ENCODE measurements at regions not wholly inside any gene's neighbourhood (a gene's known extent, or its start where the extent isn't known, plus 50 kb on each side); places are given as distances from the start of the nearest gene placed in this dataset.
"Not testable (repeated sequence)": the region's sequence is repeated elsewhere in the genome, so short reads cannot be mapped to it uniquely, and the experiment has no call there.

GRCh38 chr16:64282181-64282580 is 839.7 kb downstream of the CDH11 start:
- no peak for DNase-seq

- DNase-seq = no peak
Measured at GRCh38 chr16:64280317-64280716, 841.5 kb downstream of the CDH11 start.

DNA sequence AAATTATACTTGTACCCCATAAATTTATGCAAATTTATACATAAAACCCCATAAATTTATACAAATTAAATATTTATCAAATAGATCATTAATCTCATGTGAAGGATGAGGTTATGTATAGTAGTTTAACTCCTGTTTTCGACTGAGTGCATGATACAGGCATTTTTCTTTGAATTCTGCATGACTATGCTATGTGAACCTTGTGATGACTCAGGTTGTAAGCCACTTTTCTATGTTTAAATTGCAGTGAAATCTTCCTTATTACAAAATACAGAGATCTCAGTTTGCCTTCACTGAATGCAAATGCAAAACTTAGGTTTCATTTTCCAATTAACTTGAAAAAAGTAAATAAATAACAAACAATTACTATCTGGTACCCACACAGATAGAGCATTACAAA is 843.7 kb downstream of the CDH11 start:
- DNase-seq = no peak

- no peak for DNase-seq
Measured at GRCh38 chr16:64276646-64277045, 845.2 kb downstream of the CDH11 start.

GRCh38 chr16:64272028-64272427 is 849.8 kb downstream of the CDH11 start:
- DNase-seq = no peak

DNA sequence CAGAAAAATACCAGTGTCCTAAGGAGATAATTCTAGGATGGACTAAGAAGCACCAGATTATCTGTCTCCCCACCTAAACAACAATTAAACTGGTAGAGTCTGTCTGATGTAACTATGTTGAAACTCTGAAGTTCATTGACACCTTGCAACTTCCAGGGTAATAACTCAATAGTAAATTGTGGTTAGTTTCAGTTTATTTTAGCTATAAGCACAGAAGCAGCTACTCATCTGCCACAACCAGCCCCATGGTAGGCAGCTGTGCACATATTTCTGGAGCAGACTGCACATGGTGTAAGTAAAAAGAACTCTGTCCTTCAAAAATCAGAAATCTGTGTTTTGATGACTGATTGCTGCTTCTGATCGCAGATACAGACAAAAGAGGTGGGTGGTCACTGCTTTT is 852.1 kb downstream of the CDH11 start:
- DNase-seq = no peak

- DNase-seq = no peak
Measured at GRCh38 chr16:64265756-64266155, 856.1 kb downstream of the CDH11 start.

DNA sequence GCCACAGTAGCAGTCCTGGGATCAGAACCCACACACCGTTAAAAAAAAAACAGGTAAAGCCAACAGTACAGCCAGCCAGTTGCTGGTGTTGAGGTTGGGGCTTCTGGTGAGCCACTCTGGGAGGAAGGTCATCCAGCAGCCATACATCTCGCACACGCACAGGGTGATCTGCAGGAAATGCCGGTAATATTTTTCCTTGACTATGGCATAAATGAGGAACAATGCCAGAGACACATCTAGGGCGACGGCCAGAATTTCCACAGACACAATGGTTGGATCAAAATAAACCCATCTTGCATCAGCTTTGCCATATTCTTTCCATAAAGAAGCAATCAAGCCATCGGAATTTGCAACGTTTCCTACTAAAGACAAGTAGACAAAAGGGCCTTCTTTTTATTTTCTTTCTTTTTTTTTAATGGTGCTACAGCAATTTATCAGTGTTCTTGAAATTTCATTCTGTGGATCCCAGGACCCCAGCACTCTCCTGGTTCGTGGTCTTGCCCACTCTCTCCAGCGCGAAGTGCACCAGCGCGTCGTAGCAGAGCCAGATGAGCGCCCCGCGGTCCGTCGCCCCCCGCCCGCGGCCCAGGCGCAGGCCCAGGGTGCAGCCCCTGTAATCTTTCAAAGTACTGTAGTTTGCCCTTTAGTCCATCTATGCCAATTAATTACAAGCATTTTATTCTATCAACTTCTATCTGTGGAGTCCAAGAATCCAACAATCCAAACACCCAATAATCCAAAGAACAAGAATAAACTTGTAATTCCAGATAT is 861.0 kb downstream of the CDH11 start:
- DNase-seq = not testable (repeated sequence)

DNA sequence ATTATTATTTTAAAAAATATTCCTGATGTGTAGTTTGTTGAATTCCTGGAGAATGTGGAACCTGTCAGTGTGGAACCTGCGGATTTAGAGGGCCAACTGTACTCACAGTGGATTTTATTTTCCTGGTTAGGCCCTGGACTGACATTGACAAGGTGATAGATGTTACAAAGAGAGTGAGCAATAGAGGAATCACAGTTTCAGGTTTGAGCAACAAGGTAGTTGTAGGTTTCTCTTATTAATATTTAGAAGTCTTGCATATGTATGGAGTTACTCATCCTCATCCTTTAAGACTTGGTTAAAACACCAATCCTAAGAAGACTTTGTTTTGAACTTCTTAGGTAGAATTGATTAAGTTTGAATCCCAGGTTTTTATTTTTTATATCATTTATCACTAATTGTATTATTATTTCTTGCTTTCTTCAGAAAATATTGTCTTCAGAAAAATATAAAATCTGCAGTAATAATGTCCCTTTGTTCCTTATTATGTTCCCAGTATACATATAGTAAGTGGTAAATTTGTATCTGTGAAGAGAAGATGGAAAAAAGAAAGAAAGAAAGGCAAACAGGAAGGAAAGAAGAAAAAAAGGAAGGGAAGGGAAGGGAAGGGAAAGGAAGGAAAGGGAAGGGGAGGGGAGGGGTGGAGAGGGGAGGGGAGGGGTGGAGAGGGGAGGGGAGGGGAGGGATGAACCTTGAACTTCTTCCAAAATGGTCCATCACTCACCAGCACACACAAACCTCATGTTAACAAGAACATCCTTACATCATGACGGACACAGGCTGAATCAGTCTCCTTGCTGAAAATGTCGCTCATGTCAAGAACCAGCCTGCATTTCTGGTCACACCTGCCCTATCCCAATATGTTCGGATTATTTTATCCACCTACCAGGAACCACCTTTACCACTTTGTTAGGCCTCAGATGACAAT is 867.2 kb downstream of the CDH11 start:
- DNase-seq = no peak

GRCh38 chr16:64253525-64253924 is 868.3 kb downstream of the CDH11 start:
- DNase-seq = no peak

DNA sequence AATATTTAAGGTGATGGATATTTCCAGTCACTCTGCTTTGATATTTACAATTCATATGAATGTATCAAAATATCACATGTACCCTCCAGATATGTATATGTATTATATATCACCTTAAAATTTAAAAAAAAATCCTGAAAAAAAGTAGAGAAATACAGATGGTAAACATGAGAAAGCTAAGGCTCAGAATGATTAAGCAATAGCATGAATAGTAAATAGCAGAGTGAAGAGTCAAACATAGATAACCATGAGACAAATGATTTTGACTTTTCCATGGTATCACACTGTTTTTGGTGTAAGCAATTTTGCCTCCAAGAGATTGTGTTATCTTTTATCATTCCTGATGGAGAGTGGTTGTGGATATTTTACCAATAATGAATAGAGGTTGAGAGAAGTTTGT is 868.8 kb downstream of the CDH11 start:
- no peak for DNase-seq

DNA sequence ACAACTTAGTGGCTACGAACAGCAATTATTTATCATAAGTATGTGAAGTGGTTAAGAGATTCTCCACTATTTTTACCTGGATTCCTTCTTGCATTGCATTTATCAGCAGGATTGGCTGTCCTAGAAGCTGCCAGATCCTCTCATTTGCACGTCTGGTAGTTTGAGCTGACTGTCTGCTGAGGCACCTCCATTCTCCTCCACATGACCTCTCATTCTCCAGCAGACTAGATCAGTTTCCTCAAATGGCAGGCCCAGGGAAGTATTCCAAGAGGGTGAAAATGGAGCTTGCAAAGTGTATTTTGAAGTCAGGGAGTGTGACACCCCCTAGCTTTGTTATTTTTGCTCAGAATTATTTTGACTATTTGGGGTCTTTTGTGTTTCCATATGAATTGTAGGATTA is 870.1 kb downstream of the CDH11 start:
- no peak for DNase-seq

GRCh38 chr16:64250866-64251265 is 871.0 kb downstream of the CDH11 start:
- DNase-seq = no peak

- DNase-seq = no peak
Measured at GRCh38 chr16:64242492-64242891, 879.4 kb downstream of the CDH11 start.

GRCh38 chr16:64240586-64240985 is 881.3 kb downstream of the CDH11 start:
- DNase-seq = no peak

- no peak for DNase-seq
Measured at GRCh38 chr16:64238571-64238970, 883.3 kb downstream of the CDH11 start.

- DNase-seq = no peak
Measured at GRCh38 chr16:64236316-64236715, 885.5 kb downstream of the CDH11 start.

GRCh38 chr16:64234200-64234599 is 887.7 kb downstream of the CDH11 start:
- DNase-seq = no peak

GRCh38 chr16:64225696-64226095 is 896.2 kb downstream of the CDH11 start:
- no peak for DNase-seq

- no peak for DNase-seq
Measured at GRCh38 chr16:64225036-64225435, 896.8 kb downstream of the CDH11 start.

GRCh38 chr16:64217789-64218535 is 903.9 kb downstream of the CDH11 start:
- no peak for DNase-seq

DNA sequence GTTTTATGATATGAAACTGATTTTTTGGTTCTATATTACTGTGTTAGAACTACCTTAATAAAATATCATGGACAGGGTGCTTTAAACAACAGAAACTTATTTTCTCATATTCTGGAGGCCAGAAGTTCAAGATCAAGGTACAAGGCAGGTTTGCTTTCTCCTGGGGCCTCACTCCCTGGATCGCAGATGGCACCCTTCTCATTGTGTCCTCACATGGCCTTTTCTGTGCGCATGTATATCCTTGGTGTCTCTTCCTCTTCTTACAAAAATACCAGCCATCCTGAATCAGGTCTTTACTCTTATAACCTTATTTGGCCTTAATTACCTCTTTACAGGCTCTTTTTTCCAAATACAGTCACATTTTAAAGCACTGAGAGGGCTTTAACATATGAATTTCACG is 906.1 kb downstream of the CDH11 start:
- no peak for DNase-seq

DNA sequence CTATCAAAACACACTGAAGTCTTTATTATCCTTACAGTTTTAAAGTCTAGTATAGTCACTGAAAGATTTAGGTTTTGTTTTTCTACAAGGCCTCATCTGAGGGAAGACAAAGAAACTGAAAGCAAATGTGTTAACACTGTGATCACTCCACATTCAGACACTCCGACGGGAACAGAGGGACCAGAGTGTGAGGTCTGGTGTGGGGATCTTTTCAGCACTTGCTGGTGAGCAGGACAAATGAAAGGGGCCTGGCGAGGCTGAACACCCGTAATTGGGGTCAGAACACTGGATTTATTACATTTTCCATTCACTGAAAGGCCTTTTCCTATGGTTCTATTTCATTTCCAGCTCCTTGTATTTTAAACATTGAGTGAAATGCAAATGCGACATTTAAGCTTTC is 910.5 kb downstream of the CDH11 start:
- no peak for DNase-seq
